ENCODE measurements at regions not wholly inside any gene's neighbourhood (a gene's known extent, or its start where the extent isn't known, plus 50 kb on each side); places are given as distances from the start of the nearest gene placed in this dataset.

GRCh38 chr6:87772597-87773530, 70.8 kb upstream of the AKIRIN2 start (continued):
- no peak for TF ChIP-seq E2F1 (CRISPR knock-in tag; IDR thresholded peaks at IDR 0.05)
- TF ChIP-seq CREB1 (IDR thresholded peaks at IDR 0.05), result no peak
- peak; percentile 41; the same call in 1 of the 2 replicates for TF ChIP-seq CREB1 (CRISPR knock-in tag; IDR thresholded peaks at IDR 0.05)
- peak; percentile 93 for TF ChIP-seq PITX1 (CRISPR knock-in tag; IDR thresholded peaks at IDR 0.05)
- TF ChIP-seq ZFP36 (IDR thresholded peaks at IDR 0.05; ENCODE audit: borderline replicate concordance, low read depth, low read length, partially characterized antibody), result no peak
- no peak for TF ChIP-seq ZBTB2 (CRISPR knock-in tag; IDR thresholded peaks at IDR 0.05; ENCODE audit: low read depth)
- peak; percentile 30; the same call in 1 of the 2 replicates for TF ChIP-seq SIX1 (CRISPR knock-in tag; IDR thresholded peaks at IDR 0.05; ENCODE audit: borderline replicate concordance)
- TF ChIP-seq REL (CRISPR knock-in tag; conservative IDR thresholded peaks at IDR 0.05), result no peak
- TF ChIP-seq ZNF746 (CRISPR knock-in tag; IDR thresholded peaks at IDR 0.05), result no peak
- TF ChIP-seq ZNF652 (CRISPR knock-in tag; IDR thresholded peaks at IDR 0.05; ENCODE audit: borderline replicate concordance, low read depth), result peak; percentile 66; the same call in 1 of the 2 replicates
- TF ChIP-seq POGK (CRISPR knock-in tag; conservative IDR thresholded peaks at IDR 0.05), result no peak
- no peak for TF ChIP-seq ZNF343 (CRISPR knock-in tag; IDR thresholded peaks at IDR 0.05)
- peak; percentile 81; the same call in 1 of the 2 replicates for TF ChIP-seq TFE3 (CRISPR knock-in tag; IDR thresholded peaks at IDR 0.05)
- TF ChIP-seq ZNF724P (CRISPR knock-in tag; IDR thresholded peaks at IDR 0.05; ENCODE audit: borderline replicate concordance), result no peak
- TF ChIP-seq ZSCAN12 (CRISPR knock-in tag; IDR thresholded peaks at IDR 0.05), result no peak
- no peak for TF ChIP-seq ZSCAN21 (CRISPR knock-in tag; IDR thresholded peaks at IDR 0.05; ENCODE audit: borderline replicate concordance)
- no peak; the same call in 1 of the 2 replicates for TF ChIP-seq NFATC3 (CRISPR knock-in tag; IDR thresholded peaks at IDR 0.05)
- peak; percentile 44; the same call in 1 of the 2 replicates for TF ChIP-seq RXRB (CRISPR knock-in tag; IDR thresholded peaks at IDR 0.05; ENCODE audit: borderline replicate concordance)
- TF ChIP-seq ZBTB21 (CRISPR knock-in tag; IDR thresholded peaks at IDR 0.05), result no peak
- TF ChIP-seq HOXA9 (CRISPR knock-in tag; IDR thresholded peaks at IDR 0.05; ENCODE audit: borderline replicate concordance), result no peak
- TF ChIP-seq STAG1 (CRISPR knock-in tag; IDR thresholded peaks at IDR 0.05), result 0 out of 2 replicates have a peak, but pooled peaks have one; percentile 9
- TF ChIP-seq ZNF777 (CRISPR knock-in tag; IDR thresholded peaks at IDR 0.05), result no peak
- 0 out of 2 replicates have a peak, but pooled peaks have one; percentile 16 for TF ChIP-seq DRAP1 (CRISPR knock-in tag; IDR thresholded peaks at IDR 0.05)
- peak in 1 of 2 experiments; percentile 20; a peak in 1 of 4 replicates for TF ChIP-seq KLF16 (CRISPR knock-in tag; IDR thresholded peaks at IDR 0.05)
